ENCODE measurements at regions not wholly inside any gene's neighbourhood (a gene's known extent, or its start where the extent isn't known, plus 50 kb on each side); places are given as distances from the start of the nearest gene placed in this dataset.

GRCh38 chr20:16132036-16132798, 441.0 kb downstream of the KIF16B start:
- no peak for TF ChIP-seq POLR2A (IDR thresholded peaks at IDR 0.05; ENCODE audit: extremely low read depth, insufficient read length)
- TF ChIP-seq CTCF (IDR thresholded peaks at IDR 0.05; ENCODE audit: low read depth, low read length) = no peak
- TF ChIP-seq, protein P1, sequence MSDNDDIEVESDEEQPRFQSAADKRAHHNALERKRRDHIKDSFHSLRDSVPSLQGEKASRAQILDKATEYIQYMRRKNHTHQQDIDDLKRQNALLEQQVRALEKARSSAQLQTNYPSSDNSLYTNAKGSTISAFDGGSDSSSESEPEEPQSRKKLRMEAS (IDR thresholded peaks at IDR 0.05; ENCODE audit: low read depth, low read length) = no peak
- no peak for TF ChIP-seq MYC (IDR thresholded peaks at IDR 0.05; ENCODE audit: low read depth, low read length)

All from NB4 (cell line).